Tibial artery (tissue), 4 donors: ENCODE measurements at regions not wholly inside any gene's neighbourhood (a gene's known extent, or its start where the extent isn't known, plus 50 kb on each side); places are given as distances from the start of the nearest gene placed in this dataset.
"Not testable (repeated sequence)": the region's sequence is repeated elsewhere in the genome, so short reads cannot be mapped to it uniquely, and the experiment has no call there.

Source experiments
- DNase-seq, 2 donors: peaks; one replicate each; pipeline ENCODE4 v3.0.0-alpha.2; 2019
- H3K27ac ChIP-seq, 2 donors: fragments of 200-600 bp; sonication (generic) in 1 of 2; 1 replicate in 1 of 2; 2 replicates in 1 of 2; pipeline ENCODE4 v1.5.1; 2018 to 2019; ENCODE audit warnings: mild to moderate bottlenecking in 1 of 2
- H3K27me3 ChIP-seq, 2 donors: fragments of 200-600 bp; sonication (generic) in 1 of 2; one replicate each; pipeline versions ENCODE4 v1.5.1 to v1.6.0; 2016 to 2019
- H3K36me3 ChIP-seq, 3 donors: fragments of 200-600 bp; sonication (generic) in 2 of 3; one replicate each; pipeline ENCODE4 v1.5.1; 2016 to 2019; ENCODE audit warnings: mild to moderate bottlenecking in 2 of 3
- H3K4me1 ChIP-seq, 4 donors: fragments of 200-600 bp; sonication (generic) in 2 of 4; 1 replicate in 3 of 4; 2 replicates in 1 of 4; pipeline ENCODE4 v1.5.1; 2016 to 2019
- H3K4me3 ChIP-seq, 2 donors: fragments of 200-600 bp; sonication (generic) in 1 of 2; 1 replicate in 1 of 2; 2 replicates in 1 of 2; pipeline ENCODE4 v1.5.1; 2018 to 2019; ENCODE audit warnings: mild to moderate bottlenecking in 2 of 2
- H3K9me3 ChIP-seq, 3 donors: fragments of 200-600 bp; sonication (generic) in 1 of 3; one replicate each; pipeline ENCODE4 v1.5.1; 2016 to 2019
- intact Hi-C: fragments of 100-400 bp; cut with DNase I; formaldehyde crosslinking; loops from one replicate; pipeline ENCODE4 v1.15.0; 2023; ENCODE audit warnings: low total_unique reads
- TF ChIP-seq, protein P1 (sequence below), 2 experiments: fragments of 200-600 bp in 1 of 2; fragments of 450-650 bp in 1 of 2; IDR thresholded peaks; one replicate each; pipeline ENCODE4 v1.5.1; 2017 to 2019; ENCODE audit warnings: antibody characterized with exemption in 2 of 2, mild to moderate bottlenecking in 1 of 2, moderate library complexity in 1 of 2

DNA sequence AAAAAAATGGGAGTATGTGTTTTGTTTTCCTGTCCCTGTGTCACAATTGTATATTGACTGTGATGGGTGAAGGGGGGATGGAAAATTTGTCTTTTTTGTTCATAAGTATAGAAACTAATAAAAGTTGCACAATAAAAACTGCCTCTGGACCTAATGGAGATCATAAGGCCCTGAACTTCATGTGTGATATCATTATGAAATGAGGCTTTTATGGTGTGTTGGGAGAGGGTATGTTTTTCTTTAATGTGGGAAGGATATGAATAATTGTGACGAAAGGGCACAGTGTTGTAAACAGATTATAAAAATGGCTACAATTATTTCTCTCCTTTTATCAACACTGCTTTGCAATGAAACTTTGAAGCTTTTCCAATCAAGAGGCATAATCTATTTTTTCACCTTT is 1889.3 kb upstream of the CELF4 start:
- no peak overlapping the region for H3K4me3 ChIP-seq
- H3K27me3 ChIP-seq: no peaks in the 10 kb centered on the region
- intact Hi-C loops: no loop called here
- no peak overlapping the region for H3K27ac ChIP-seq
- peaks cover 0 to 9% (median 3%) of the 10 kb centered on the region in 4 donors for H3K4me1 ChIP-seq
- no peak for DNase-seq
- H3K9me3 ChIP-seq: no peaks in the 10 kb centered on the region
- no peaks in the 10 kb centered on the region for H3K36me3 ChIP-seq
- TF ChIP-seq, protein P1, sequence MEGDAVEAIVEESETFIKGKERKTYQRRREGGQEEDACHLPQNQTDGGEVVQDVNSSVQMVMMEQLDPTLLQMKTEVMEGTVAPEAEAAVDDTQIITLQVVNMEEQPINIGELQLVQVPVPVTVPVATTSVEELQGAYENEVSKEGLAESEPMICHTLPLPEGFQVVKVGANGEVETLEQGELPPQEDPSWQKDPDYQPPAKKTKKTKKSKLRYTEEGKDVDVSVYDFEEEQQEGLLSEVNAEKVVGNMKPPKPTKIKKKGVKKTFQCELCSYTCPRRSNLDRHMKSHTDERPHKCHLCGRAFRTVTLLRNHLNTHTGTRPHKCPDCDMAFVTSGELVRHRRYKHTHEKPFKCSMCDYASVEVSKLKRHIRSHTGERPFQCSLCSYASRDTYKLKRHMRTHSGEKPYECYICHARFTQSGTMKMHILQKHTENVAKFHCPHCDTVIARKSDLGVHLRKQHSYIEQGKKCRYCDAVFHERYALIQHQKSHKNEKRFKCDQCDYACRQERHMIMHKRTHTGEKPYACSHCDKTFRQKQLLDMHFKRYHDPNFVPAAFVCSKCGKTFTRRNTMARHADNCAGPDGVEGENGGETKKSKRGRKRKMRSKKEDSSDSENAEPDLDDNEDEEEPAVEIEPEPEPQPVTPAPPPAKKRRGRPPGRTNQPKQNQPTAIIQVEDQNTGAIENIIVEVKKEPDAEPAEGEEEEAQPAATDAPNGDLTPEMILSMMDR (IDR thresholded peaks at IDR 0.05): no peak

GRCh38 chr18:39453882-39454281 is 1888.3 kb upstream of the CELF4 start:
- Histone ChIP-seq H3K27ac (no peak overlapping the region), H3K4me3 (no peak overlapping the region)

GRCh38 chr18:39453356-39453755 is 1887.8 kb upstream of the CELF4 start:
- DNase-seq: no peak
- Histone ChIP-seq H3K9me3 (no peaks in the 10 kb centered on the region), H3K27ac (no peak overlapping the region), H3K4me1 (peaks cover 0 to 9% (median 3%) of the 10 kb centered on the region in 4 donors), H3K27me3 (no peaks in the 10 kb centered on the region), H3K36me3 (no peaks in the 10 kb centered on the region), H3K4me3 (no peak overlapping the region)
- TF ChIP-seq, protein P1 (IDR thresholded peaks at IDR 0.05): no peak
- intact Hi-C loops: no loop called here

More at GRCh38 chr18:39453882-39454281, 1888.3 kb upstream of the CELF4 start:
- intact Hi-C loops: no loop called here
- H3K9me3 ChIP-seq: no peaks in the 10 kb centered on the region
- no peak for DNase-seq
- TF ChIP-seq, protein P1 (IDR thresholded peaks at IDR 0.05): no peak
- H3K27me3 ChIP-seq: no peaks in the 10 kb centered on the region
- H3K36me3 ChIP-seq: no peaks in the 10 kb centered on the region
- H3K4me1 ChIP-seq: peaks cover 0 to 9% (median 3%) of the 10 kb centered on the region in 4 donors

GRCh38 chr18:39450958-39451357 is 1885.4 kb upstream of the CELF4 start:
- TF ChIP-seq, protein P1 (IDR thresholded peaks at IDR 0.05): no peak

GRCh38 chr18:39449566-39449965 is 1884.0 kb upstream of the CELF4 start:
- H3K4me1 ChIP-seq: peaks cover 0 to 9% (median 3%) of the 10 kb centered on the region in 4 donors
- intact Hi-C loops: no loop called here
- no peak for DNase-seq
- H3K27ac ChIP-seq: no peak overlapping the region
- no peaks in the 10 kb centered on the region for H3K9me3 ChIP-seq
- H3K27me3 ChIP-seq: no peaks in the 10 kb centered on the region
- no peaks in the 10 kb centered on the region for H3K36me3 ChIP-seq
- TF ChIP-seq, protein P1 (IDR thresholded peaks at IDR 0.05): no peak
- H3K4me3 ChIP-seq: no peak overlapping the region

More at GRCh38 chr18:39450958-39451357, 1885.4 kb upstream of the CELF4 start:
- Histone ChIP-seq H3K27me3 (no peaks in the 10 kb centered on the region), H3K27ac (no peak overlapping the region), H3K36me3 (no peaks in the 10 kb centered on the region), H3K4me3 (no peak overlapping the region), H3K4me1 (peaks cover 0 to 9% (median 3%) of the 10 kb centered on the region in 4 donors), H3K9me3 (no peaks in the 10 kb centered on the region)
- intact Hi-C loops: no loop called here
- no peak for DNase-seq

- TF ChIP-seq, protein P1 (IDR thresholded peaks at IDR 0.05): no peak
- intact Hi-C loops: no loop called here
Observed at GRCh38 chr18:39448942-39449341, 1883.3 kb upstream of the CELF4 start.

GRCh38 chr18:39444957-39445356 is 1879.4 kb upstream of the CELF4 start:
- H3K9me3 ChIP-seq, H3K36me3 ChIP-seq, H3K4me3 ChIP-seq, H3K27ac ChIP-seq, H3K4me1 ChIP-seq, DNase-seq, H3K27me3 ChIP-seq, intact Hi-C loops: not testable (repeated sequence)

More at GRCh38 chr18:39448942-39449341, 1883.3 kb upstream of the CELF4 start:
- H3K4me3 ChIP-seq: no peak overlapping the region
- H3K4me1 ChIP-seq: peaks cover 0 to 8% (median 3%) of the 10 kb centered on the region in 4 donors
- no peaks in the 10 kb centered on the region for H3K9me3 ChIP-seq
- DNase-seq: no peak
- H3K27me3 ChIP-seq: no peaks in the 10 kb centered on the region
- H3K27ac ChIP-seq: no peak overlapping the region
- H3K36me3 ChIP-seq: no peaks in the 10 kb centered on the region
